ENCODE measurements at regions not wholly inside any gene's neighbourhood (a gene's known extent, or its start where the extent isn't known, plus 50 kb on each side); places are given as distances from the start of the nearest gene placed in this dataset.

DNA sequence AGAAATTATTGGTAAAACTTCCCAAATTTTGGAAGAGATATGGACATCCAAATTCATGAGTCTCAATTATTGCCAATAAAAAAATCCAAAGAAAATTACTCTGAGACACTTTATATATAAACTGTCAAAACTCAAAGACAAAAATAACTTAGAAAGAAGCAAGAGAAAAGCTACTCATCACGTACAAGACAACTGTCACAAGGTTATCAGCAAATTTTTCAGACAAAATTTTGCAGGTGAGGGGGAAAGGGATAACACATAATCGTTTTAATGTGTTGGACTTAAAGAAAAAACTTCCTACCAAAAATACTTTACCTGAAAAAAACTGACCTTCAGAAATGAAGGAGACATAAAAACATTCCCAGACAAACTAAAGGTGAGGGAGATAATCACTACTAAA, 272.5 kb downstream of the THBS2 start:
- no peaks in the 10 kb centered on the region for H3K9me2 ChIP-seq (replicated peaks; ENCODE audit: insufficient read depth, low read length)
- H4K20me1 ChIP-seq (ENCODE audit: insufficient read depth, low read length) = no peaks in the 10 kb centered on the region
- no peak for TF ChIP-seq EZH2phosphoT487 (IDR thresholded peaks at IDR 0.05; ENCODE audit: low read length)
- TF ChIP-seq EZH2 (optimal IDR thresholded peaks at IDR 0.05; ENCODE audit: low read depth, low read length) = no peak
- TF ChIP-seq, protein P1, sequence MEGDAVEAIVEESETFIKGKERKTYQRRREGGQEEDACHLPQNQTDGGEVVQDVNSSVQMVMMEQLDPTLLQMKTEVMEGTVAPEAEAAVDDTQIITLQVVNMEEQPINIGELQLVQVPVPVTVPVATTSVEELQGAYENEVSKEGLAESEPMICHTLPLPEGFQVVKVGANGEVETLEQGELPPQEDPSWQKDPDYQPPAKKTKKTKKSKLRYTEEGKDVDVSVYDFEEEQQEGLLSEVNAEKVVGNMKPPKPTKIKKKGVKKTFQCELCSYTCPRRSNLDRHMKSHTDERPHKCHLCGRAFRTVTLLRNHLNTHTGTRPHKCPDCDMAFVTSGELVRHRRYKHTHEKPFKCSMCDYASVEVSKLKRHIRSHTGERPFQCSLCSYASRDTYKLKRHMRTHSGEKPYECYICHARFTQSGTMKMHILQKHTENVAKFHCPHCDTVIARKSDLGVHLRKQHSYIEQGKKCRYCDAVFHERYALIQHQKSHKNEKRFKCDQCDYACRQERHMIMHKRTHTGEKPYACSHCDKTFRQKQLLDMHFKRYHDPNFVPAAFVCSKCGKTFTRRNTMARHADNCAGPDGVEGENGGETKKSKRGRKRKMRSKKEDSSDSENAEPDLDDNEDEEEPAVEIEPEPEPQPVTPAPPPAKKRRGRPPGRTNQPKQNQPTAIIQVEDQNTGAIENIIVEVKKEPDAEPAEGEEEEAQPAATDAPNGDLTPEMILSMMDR (IDR thresholded peaks at IDR 0.05; ENCODE audit: low read length) = no peak
- H3K9me3 ChIP-seq (replicated peaks; ENCODE audit: insufficient read depth, low read length) = no peaks in the 10 kb centered on the region
- DNase-seq = no peak
- H3K27me3 ChIP-seq (replicated peaks; ENCODE audit: insufficient read depth, low read length) = no peaks in the 10 kb centered on the region
- no peaks in the 10 kb centered on the region for H3K36me3 ChIP-seq (replicated peaks; ENCODE audit: insufficient read depth, low read length)
- no peak overlapping the region for H3K9ac ChIP-seq (ENCODE audit: low read length)
- no peaks in the 10 kb centered on the region for H3K4me1 ChIP-seq (ENCODE audit: low read length)
- H3K4me2 ChIP-seq (ENCODE audit: low read depth, low read length) = no peak overlapping the region
- H2AFZ ChIP-seq (ENCODE audit: low read length) = no peak overlapping the region
- no peaks in the 10 kb centered on the region for H3K79me2 ChIP-seq (ENCODE audit: low read length)
- H3K4me3 ChIP-seq (ENCODE audit: low read length) = no peak overlapping the region
- H3F3A ChIP-seq (ENCODE audit: insufficient read depth, low read length) = no peaks in the 10 kb centered on the region
- H3K27ac ChIP-seq (ENCODE audit: low read length) = no peak overlapping the region

- Histone ChIP-seq H2AFZ (ENCODE audit: low read length) (no peak overlapping the region), H3K9ac (ENCODE audit: low read length) (no peak overlapping the region), H3K27me3 (replicated peaks; ENCODE audit: insufficient read depth, low read length) (no peaks in the 10 kb centered on the region), H3K36me3 (replicated peaks; ENCODE audit: insufficient read depth, low read length) (no peaks in the 10 kb centered on the region), H4K20me1 (ENCODE audit: insufficient read depth, low read length) (no peaks in the 10 kb centered on the region), H3K79me2 (ENCODE audit: low read length) (no peaks in the 10 kb centered on the region), H3K9me3 (replicated peaks; ENCODE audit: insufficient read depth, low read length) (no peaks in the 10 kb centered on the region), H3K4me3 (ENCODE audit: low read length) (no peak overlapping the region), H3F3A (ENCODE audit: insufficient read depth, low read length) (no peaks in the 10 kb centered on the region), H3K27ac (ENCODE audit: low read length) (no peak overlapping the region), H3K9me2 (replicated peaks; ENCODE audit: insufficient read depth, low read length) (no peaks in the 10 kb centered on the region), H3K4me2 (ENCODE audit: low read depth, low read length) (no peak overlapping the region), H3K4me1 (ENCODE audit: low read length) (no peaks in the 10 kb centered on the region)
- TF ChIP-seq EZH2phosphoT487 (IDR thresholded peaks at IDR 0.05; ENCODE audit: low read length) (no peak), EZH2 (optimal IDR thresholded peaks at IDR 0.05; ENCODE audit: low read depth, low read length) (no peak)
- TF ChIP-seq, protein P1 (IDR thresholded peaks at IDR 0.05; ENCODE audit: low read length) = no peak
- no peak for DNase-seq
Observed at GRCh38 chr6:168979254-168979653, 274.4 kb downstream of the THBS2 start.

DNA sequence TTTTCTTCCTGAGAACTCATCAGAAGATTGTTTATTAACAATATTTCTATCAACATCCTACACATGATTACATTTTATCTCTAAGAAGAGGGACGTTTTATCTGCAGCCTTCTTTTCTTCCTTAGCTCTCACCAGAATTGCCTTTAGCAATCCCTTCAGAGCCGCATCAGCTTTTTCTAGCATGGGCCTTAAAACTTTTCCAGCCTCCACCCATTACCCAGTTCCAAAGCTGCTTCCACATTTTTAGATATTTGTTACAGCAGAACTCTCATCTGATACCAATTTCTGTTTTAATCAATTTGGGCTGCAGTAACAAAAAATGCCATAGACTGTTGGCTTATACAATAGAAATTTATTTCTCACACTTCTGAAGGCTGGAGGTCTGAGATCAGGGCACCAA, 281.5 kb downstream of the THBS2 start:
- H3K79me2 ChIP-seq (ENCODE audit: low read length) = no peaks in the 10 kb centered on the region

GRCh38 chr6:168971549-168971948, 282.1 kb downstream of the THBS2 start:
- H3K4me1 ChIP-seq (ENCODE audit: low read length) = no peaks in the 10 kb centered on the region; the same call in 1 of the 2 replicates
- H3K4me3 ChIP-seq (ENCODE audit: low read length) = no peak overlapping the region
- H3K9ac ChIP-seq (ENCODE audit: low read length) = no peak overlapping the region
- TF ChIP-seq, protein P1 (IDR thresholded peaks at IDR 0.05; ENCODE audit: low read length) = no peak
- TF ChIP-seq EZH2phosphoT487 (IDR thresholded peaks at IDR 0.05; ENCODE audit: low read length) = no peak
- TF ChIP-seq EZH2 (optimal IDR thresholded peaks at IDR 0.05; ENCODE audit: low read depth, low read length) = no peak
- H3K4me2 ChIP-seq (ENCODE audit: low read depth, low read length) = no peak overlapping the region
- no peaks in the 10 kb centered on the region for H3K27me3 ChIP-seq (replicated peaks; ENCODE audit: insufficient read depth, low read length)
- no peak overlapping the region for H3K27ac ChIP-seq (ENCODE audit: low read length)
- H2AFZ ChIP-seq (ENCODE audit: low read length) = no peak overlapping the region
- no peaks in the 10 kb centered on the region for H4K20me1 ChIP-seq (ENCODE audit: insufficient read depth, low read length)
- H3K9me2 ChIP-seq (replicated peaks; ENCODE audit: insufficient read depth, low read length) = no peaks in the 10 kb centered on the region
- DNase-seq = no peak
- H3K9me3 ChIP-seq (replicated peaks; ENCODE audit: insufficient read depth, low read length) = no peaks in the 10 kb centered on the region
- H3K36me3 ChIP-seq (replicated peaks; ENCODE audit: insufficient read depth, low read length) = no peaks in the 10 kb centered on the region
- no peaks in the 10 kb centered on the region for H3K79me2 ChIP-seq (ENCODE audit: low read length)
- no peaks in the 10 kb centered on the region for H3F3A ChIP-seq (ENCODE audit: insufficient read depth, low read length)

More for the DNA sequence above, 281.5 kb downstream of the THBS2 start:
- Histone ChIP-seq H3K27ac (ENCODE audit: low read length) (no peak overlapping the region), H3K9ac (ENCODE audit: low read length) (no peak overlapping the region), H3K9me3 (replicated peaks; ENCODE audit: insufficient read depth, low read length) (no peaks in the 10 kb centered on the region), H3F3A (ENCODE audit: insufficient read depth, low read length) (no peaks in the 10 kb centered on the region), H4K20me1 (ENCODE audit: insufficient read depth, low read length) (no peaks in the 10 kb centered on the region), H3K4me1 (ENCODE audit: low read length) (no peaks in the 10 kb centered on the region; the same call in 1 of the 2 replicates), H3K4me3 (ENCODE audit: low read length) (no peak overlapping the region), H3K9me2 (replicated peaks; ENCODE audit: insufficient read depth, low read length) (no peaks in the 10 kb centered on the region), H2AFZ (ENCODE audit: low read length) (no peak overlapping the region), H3K27me3 (replicated peaks; ENCODE audit: insufficient read depth, low read length) (no peaks in the 10 kb centered on the region), H3K4me2 (ENCODE audit: low read depth, low read length) (no peak overlapping the region), H3K36me3 (replicated peaks; ENCODE audit: insufficient read depth, low read length) (no peaks in the 10 kb centered on the region)
- no peak for TF ChIP-seq EZH2phosphoT487 (IDR thresholded peaks at IDR 0.05; ENCODE audit: low read length)
- no peak for TF ChIP-seq EZH2 (optimal IDR thresholded peaks at IDR 0.05; ENCODE audit: low read depth, low read length)
- no peak for DNase-seq
